ENCODE measurements at regions not wholly inside any gene's neighbourhood (a gene's known extent, or its start where the extent isn't known, plus 50 kb on each side); places are given as distances from the start of the nearest gene placed in this dataset.

DNA sequence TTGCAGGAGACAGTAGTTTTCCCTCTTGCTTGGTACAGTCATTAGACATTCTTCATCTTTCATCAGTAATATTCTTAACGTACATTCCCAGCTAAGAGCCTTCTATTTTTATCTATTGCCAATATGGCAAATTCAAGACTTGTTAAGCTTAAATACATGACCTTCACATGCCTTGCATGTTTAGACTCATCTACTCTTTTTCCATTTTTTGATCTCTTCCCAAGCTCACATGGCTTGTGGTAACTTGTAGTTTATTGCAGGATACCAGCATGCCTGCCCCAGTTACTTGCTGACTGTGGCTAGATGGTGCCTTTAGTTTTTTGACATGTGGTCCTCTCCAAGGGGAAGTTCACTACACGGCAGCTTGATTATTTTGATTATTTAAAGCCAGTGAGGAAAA lies 729.0 kb downstream of the SLC6A15 start:
- no peak for TF ChIP-seq CTCF (IDR thresholded peaks at IDR 0.05)
- no peak for TF ChIP-seq ZFP36 (IDR thresholded peaks at IDR 0.05; ENCODE audit: borderline replicate concordance, partially characterized antibody)
- TF ChIP-seq KDM1A (IDR thresholded peaks at IDR 0.05; ENCODE audit: low read depth) = no peak
- no peak for TF ChIP-seq TP53 (CRISPR knock-in tag; IDR thresholded peaks at IDR 0.05)
- no peak for TF ChIP-seq NR3C1 (IDR thresholded peaks at IDR 0.05)
- TF ChIP-seq MYC (IDR thresholded peaks at IDR 0.05; ENCODE audit: borderline replicate concordance, low read length) = no peak
- TF ChIP-seq POLR2A (IDR thresholded peaks at IDR 0.05; ENCODE audit: low read length) = no peak
- TF ChIP-seq, protein P1, sequence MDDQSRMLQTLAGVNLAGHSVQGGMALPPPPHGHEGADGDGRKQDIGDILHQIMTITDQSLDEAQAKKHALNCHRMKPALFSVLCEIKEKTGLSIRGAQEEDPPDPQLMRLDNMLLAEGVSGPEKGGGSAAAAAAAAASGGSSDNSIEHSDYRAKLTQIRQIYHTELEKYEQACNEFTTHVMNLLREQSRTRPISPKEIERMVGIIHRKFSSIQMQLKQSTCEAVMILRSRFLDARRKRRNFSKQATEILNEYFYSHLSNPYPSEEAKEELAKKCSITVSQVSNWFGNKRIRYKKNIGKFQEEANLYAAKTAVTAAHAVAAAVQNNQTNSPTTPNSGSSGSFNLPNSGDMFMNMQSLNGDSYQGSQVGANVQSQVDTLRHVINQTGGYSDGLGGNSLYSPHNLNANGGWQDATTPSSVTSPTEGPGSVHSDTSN (IDR thresholded peaks at IDR 0.05) = no peak
- TF ChIP-seq BHLHE40 (IDR thresholded peaks at IDR 0.05; ENCODE audit: low read depth, low read length) = no peak
- TF ChIP-seq CEBPB (IDR thresholded peaks at IDR 0.05) = no peak

All from A549 (cell line).